ENCODE measurements at regions not wholly inside any gene's neighbourhood (a gene's known extent, or its start where the extent isn't known, plus 50 kb on each side); places are given as distances from the start of the nearest gene placed in this dataset.

GRCh38 chr9:85430659-85431338 is 311.0 kb downstream of the AGTPBP1 start:
- TF ChIP-seq CREB1 (IDR thresholded peaks at IDR 0.05; ENCODE audit: low read depth) (no peak), USF1 (IDR thresholded peaks at IDR 0.05) (no peak), REST (IDR thresholded peaks at IDR 0.05; ENCODE audit: low read depth) (no peak), EP300 (IDR thresholded peaks at IDR 0.05; ENCODE audit: borderline replicate concordance) (no peak), RAD21 (IDR thresholded peaks at IDR 0.05; ENCODE audit: low read depth) (no peak), NFIC (IDR thresholded peaks at IDR 0.05) (no peak), YY1 (IDR thresholded peaks at IDR 0.05; ENCODE audit: low read depth) (no peak), MAX (IDR thresholded peaks at IDR 0.05) (no peak), EGR1 (IDR thresholded peaks at IDR 0.05) (no peak), TCF12 (IDR thresholded peaks at IDR 0.05; ENCODE audit: low read depth) (no peak), ZBTB7A (IDR thresholded peaks at IDR 0.05; ENCODE audit: low read depth) (no peak), FOXM1 (IDR thresholded peaks at IDR 0.05; ENCODE audit: borderline replicate concordance, low read depth) (no peak), TEAD4 (IDR thresholded peaks at IDR 0.05) (no peak), TAF1 (IDR thresholded peaks at IDR 0.05; ENCODE audit: low read depth) (no peak), CEBPB (IDR thresholded peaks at IDR 0.05) (no peak)

GRCh38 chr9:85428230-85428629 is 313.5 kb downstream of the AGTPBP1 start:
- TF ChIP-seq USF1 (IDR thresholded peaks at IDR 0.05), result no peak
- TF ChIP-seq EP300 (IDR thresholded peaks at IDR 0.05; ENCODE audit: borderline replicate concordance), result no peak
- TF ChIP-seq ZBTB7A (IDR thresholded peaks at IDR 0.05; ENCODE audit: low read depth), result no peak
- no peak for TF ChIP-seq YY1 (IDR thresholded peaks at IDR 0.05; ENCODE audit: low read depth)
- TF ChIP-seq TCF12 (IDR thresholded peaks at IDR 0.05; ENCODE audit: low read depth), result no peak
- TF ChIP-seq TAF1 (IDR thresholded peaks at IDR 0.05; ENCODE audit: low read depth), result no peak
- no peak for TF ChIP-seq RAD21 (IDR thresholded peaks at IDR 0.05; ENCODE audit: low read depth)
- TF ChIP-seq TEAD4 (IDR thresholded peaks at IDR 0.05), result no peak
- TF ChIP-seq CEBPB (IDR thresholded peaks at IDR 0.05), result no peak
- no peak for TF ChIP-seq FOXM1 (IDR thresholded peaks at IDR 0.05; ENCODE audit: borderline replicate concordance, low read depth)
- no peak for TF ChIP-seq EGR1 (IDR thresholded peaks at IDR 0.05)
- no peak for TF ChIP-seq MAX (IDR thresholded peaks at IDR 0.05)
- no peak for TF ChIP-seq REST (IDR thresholded peaks at IDR 0.05; ENCODE audit: low read depth)
- TF ChIP-seq NFIC (IDR thresholded peaks at IDR 0.05), result no peak

DNA sequence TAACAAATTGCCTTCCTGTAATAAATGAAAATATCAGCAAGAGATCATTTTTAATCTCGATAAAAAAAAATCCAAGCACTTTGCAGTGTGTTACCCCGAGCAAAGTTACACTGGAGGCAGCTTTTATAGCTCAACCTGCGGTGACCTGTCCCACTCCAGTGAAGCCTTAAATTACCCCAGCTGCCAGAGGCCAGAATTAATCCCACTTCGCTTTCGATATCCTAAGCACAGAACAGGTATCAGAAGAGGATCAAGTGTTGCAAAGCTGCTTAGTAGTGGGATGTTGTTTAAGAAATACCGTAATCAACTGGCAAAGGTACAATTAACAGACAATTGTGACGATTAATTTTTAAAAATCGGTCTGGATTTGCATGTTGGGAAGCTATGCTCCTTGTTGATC is 314.0 kb downstream of the AGTPBP1 start:
- TF ChIP-seq TEAD4 (IDR thresholded peaks at IDR 0.05), result no peak
- no peak for TF ChIP-seq TAF1 (IDR thresholded peaks at IDR 0.05; ENCODE audit: low read depth)
- no peak for TF ChIP-seq USF1 (IDR thresholded peaks at IDR 0.05)
- TF ChIP-seq REST (IDR thresholded peaks at IDR 0.05; ENCODE audit: low read depth), result no peak
- no peak for TF ChIP-seq EGR1 (IDR thresholded peaks at IDR 0.05)
- no peak for TF ChIP-seq CEBPB (IDR thresholded peaks at IDR 0.05)
- no peak for TF ChIP-seq EP300 (IDR thresholded peaks at IDR 0.05; ENCODE audit: borderline replicate concordance)
- TF ChIP-seq TCF12 (IDR thresholded peaks at IDR 0.05; ENCODE audit: low read depth), result no peak
- no peak for TF ChIP-seq RAD21 (IDR thresholded peaks at IDR 0.05; ENCODE audit: low read depth)
- TF ChIP-seq NFIC (IDR thresholded peaks at IDR 0.05), result no peak
- no peak for TF ChIP-seq MAX (IDR thresholded peaks at IDR 0.05)
- TF ChIP-seq CREB1 (IDR thresholded peaks at IDR 0.05; ENCODE audit: low read depth), result no peak
- no peak for TF ChIP-seq FOXM1 (IDR thresholded peaks at IDR 0.05; ENCODE audit: borderline replicate concordance, low read depth)
- no peak for TF ChIP-seq ZBTB7A (IDR thresholded peaks at IDR 0.05; ENCODE audit: low read depth)

Data from Ishikawa (cell line).